GM21717 (cell line): ENCODE measurements at regions not wholly inside any gene's neighbourhood (a gene's known extent, or its start where the extent isn't known, plus 50 kb on each side); places are given as distances from the start of the nearest gene placed in this dataset.

Source experiments
- ATAC-seq: cut with Tn5 transposase; IDR thresholded peaks from one replicate; pipeline ENCODE4 v1.9.1; 2021; ENCODE audit warnings: mild to moderate bottlenecking, moderate library complexity; ENCODE audit not compliant: unreplicated experiment

- ATAC-seq, result no peak
These were observed 332.4 kb upstream of the ZNF507 start for GRCh38 chr19:32012886-32013631.

DNA sequence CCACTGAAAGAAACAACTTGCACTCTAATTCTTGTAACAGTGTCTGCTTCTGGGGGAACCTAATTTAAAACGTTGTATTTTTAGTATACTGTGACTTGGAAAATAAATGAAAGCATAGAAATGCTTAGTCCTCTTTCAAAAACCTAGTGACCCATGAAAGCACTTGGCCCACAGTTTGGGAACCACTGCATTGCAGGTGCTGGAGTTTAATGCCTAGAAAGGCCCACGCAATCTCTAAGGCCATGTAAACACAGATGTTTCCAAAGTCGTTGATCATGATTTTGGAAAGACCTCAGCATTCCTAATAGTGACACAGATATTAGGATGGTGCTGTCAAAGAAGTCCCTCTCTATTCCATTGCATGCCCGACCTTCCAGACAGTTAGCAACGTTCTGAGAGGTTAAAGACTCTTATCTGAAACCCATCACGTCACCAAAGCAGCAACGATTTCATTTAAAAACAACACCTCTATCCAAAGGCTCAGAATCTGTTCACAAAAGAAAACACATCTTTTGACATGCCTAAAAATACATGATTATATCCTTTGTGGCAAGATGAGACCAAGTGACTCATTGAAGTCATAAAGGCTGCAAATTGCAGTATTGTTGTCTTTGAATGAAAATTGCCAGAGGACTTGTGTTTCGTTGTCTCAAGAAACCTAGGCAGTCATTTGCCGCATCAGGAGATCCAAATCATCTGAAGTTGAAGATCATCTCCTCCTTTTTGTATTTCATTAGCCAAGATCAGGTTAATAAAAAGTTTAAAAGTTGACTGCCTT, 328.0 kb upstream of the ZNF507 start:
- ATAC-seq, result no peak

- ATAC-seq, result no peak
These were observed 327.4 kb upstream of the ZNF507 start for GRCh38 chr19:32018014-32018413.

- no peak for ATAC-seq
These were observed 324.9 kb upstream of the ZNF507 start for GRCh38 chr19:32020538-32020937.

GRCh38 chr19:32022044-32022640, 323.3 kb upstream of the ZNF507 start:
- ATAC-seq, result no peak

- no peak for ATAC-seq
These were observed 322.5 kb upstream of the ZNF507 start for GRCh38 chr19:32022731-32023563.

DNA sequence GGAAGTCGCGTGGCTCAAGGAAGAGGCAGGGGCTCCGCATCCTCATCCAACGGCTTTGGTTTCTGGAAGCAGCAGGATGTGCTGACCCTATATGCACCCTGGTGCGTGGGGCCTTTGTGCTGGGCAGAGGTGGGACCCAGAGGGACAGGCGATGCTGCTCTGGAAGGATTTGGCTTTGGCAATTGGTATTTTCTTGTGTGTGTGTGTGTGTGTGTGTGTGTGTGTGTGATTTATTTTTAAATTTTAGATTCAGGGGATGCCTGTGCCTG, 321.9 kb upstream of the ZNF507 start:
- ATAC-seq, result no peak

GRCh38 chr19:32029235-32029634, 316.2 kb upstream of the ZNF507 start:
- ATAC-seq, result no peak

DNA sequence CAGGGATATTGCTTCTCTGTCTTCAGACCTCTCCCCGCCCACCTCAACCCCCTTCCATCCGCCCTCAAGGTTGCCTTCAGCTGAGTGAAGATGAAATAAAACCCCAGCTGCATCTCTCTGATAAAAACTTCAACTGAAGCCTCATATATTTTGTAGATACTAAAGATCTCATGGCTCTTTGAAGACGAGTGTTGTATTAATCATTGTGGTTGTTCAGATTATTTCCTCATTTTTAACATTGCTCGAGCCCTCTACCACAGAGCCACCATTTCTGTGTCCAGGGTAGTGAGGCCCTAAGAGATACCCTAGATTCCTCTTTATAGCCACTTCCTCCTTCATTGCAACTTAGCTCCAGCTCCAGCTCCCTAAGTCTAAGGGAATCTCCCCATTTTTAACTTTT, 312.8 kb upstream of the ZNF507 start:
- no peak for ATAC-seq

- no peak for ATAC-seq
These were observed 309.8 kb upstream of the ZNF507 start for GRCh38 chr19:32035626-32036025.

GRCh38 chr19:32038021-32038920, 307.1 kb upstream of the ZNF507 start:
- no peak for ATAC-seq

DNA sequence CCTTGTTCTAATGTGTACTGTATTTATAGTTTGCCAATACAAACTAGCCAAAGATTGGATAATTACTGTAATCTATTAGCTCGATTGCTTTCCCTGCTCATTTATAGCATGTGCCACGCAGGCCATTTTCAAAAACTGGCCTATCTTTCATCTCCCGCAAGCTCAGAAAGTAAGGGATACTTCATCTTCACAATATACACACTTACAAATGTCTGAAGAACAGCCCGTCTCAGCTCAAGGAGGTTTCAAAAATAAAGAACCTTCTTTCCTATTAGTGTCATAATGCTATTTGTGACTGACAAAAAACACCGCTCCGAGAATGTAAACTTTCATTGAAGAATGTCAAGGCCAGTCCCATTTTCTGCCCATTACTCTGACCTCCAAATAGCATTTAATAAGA, 306.4 kb upstream of the ZNF507 start:
- no peak for ATAC-seq

GRCh38 chr19:32039440-32039839, 306.0 kb upstream of the ZNF507 start:
- ATAC-seq, result no peak

GRCh38 chr19:32040236-32040635, 305.2 kb upstream of the ZNF507 start:
- no peak for ATAC-seq

DNA sequence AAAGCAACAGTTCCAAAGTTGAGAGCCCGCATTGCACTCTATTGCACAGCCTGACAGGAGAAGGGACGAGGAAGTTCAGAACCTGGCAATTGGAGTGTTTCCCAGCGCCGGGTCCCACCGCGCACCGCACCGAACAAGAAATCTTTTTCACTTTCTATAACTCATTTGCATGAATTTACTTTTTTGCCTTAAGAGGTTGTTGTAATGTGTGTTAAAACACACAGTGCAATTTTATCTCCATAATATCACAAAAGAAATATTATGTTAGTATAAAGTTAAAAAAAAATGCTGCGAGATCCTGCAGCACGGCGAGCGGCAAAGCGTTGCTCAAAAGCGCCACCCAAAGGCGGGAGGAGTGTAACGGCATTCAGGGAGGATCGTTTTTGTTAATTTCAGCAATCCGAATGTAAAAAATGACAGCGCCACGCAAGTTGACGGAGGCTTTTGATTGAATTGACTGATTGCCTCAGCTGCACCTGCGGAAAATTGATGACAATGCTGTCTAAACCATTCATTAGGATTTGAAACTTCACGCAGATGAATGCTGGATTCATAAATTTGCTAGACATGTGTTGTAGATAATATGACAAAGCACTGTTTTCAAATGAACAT, 303.6 kb upstream of the ZNF507 start:
- no peak for ATAC-seq

DNA sequence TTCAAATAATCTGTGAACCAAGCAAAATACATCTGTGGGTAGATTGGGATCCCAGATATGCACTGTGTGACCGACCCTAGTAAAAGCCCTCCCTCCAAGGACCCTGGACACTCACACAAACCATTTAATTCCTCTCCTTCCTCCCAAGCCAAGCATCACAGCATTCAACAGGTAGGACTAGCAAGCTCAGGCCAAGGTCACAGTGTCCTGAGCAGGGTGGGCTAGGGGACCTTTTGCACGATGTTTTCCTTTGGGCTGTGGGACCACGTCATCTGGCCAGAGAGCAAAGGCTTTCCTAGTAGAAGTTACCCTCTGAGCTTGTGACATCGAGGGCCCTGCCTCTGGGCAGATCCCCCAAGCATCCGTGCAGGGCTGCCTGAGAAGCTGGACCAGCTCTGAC, 297.6 kb upstream of the ZNF507 start:
- no peak for ATAC-seq

- no peak for ATAC-seq
These were observed 292.0 kb upstream of the ZNF507 start for GRCh38 chr19:32053376-32053775.

DNA sequence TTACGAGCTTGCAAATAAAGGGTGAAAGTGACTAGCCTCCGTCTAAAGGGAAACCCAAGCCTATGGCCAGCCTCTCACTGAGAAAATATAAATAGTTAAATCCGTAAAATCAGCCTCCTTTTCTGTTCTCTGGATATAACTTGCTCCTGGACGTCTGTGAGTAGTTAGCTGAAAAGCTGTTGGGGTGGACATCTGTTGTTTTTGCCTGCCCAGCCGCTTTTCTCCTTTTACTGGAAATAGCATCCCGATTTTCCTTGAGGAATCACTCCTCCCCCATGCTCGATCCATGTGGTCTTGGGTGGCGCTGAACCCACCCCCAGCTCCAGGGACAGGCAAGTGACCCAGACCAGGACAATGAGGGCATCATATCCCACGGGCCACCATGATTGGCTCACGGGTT, 291.5 kb upstream of the ZNF507 start:
- ATAC-seq, result no peak

DNA sequence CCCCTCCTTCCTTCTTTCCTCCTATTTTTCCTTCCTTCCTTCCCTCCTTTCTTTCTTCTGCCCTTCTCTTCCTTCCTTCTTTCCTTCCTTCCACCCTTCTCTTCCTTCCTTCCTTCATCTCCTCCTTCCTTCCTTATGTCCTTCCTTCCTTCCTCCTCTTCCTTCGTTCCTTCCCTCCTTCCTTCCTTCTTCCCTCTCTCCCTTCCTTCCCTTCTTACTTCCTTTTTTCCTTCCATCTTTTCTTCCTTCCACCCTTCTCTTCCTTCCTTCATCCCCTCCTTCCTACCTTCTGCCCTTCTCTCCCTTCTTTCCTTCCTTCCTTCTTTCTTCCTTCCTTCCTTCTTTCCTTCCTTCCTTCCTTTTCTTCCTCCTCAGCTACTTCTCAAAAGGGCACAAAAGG, 287.3 kb upstream of the ZNF507 start:
- no peak for ATAC-seq

GRCh38 chr19:32061315-32061714, 284.1 kb upstream of the ZNF507 start:
- ATAC-seq, result no peak
